HG03521 (cell line): ENCODE measurements at regions not wholly inside any gene's neighbourhood (a gene's known extent, or its start where the extent isn't known, plus 50 kb on each side); places are given as distances from the start of the nearest gene placed in this dataset.

Source experiments
- ATAC-seq: cut with Tn5 transposase; IDR thresholded peaks from one replicate; pipeline ENCODE4 v1.9.1; 2021; ENCODE audit warnings: mild to moderate bottlenecking, moderate library complexity; ENCODE audit not compliant: unreplicated experiment

GRCh38 chr12:102540815-102541385, 60.5 kb upstream of the IGF1 start:
- ATAC-seq = no peak

GRCh38 chr12:102539651-102540553, 59.5 kb upstream of the IGF1 start:
- ATAC-seq = no peak

GRCh38 chr12:102535306-102535705, 54.9 kb upstream of the IGF1 start:
- no peak for ATAC-seq

GRCh38 chr12:102534899-102535298, 54.5 kb upstream of the IGF1 start:
- no peak for ATAC-seq

- no peak for ATAC-seq
Observed at GRCh38 chr12:102533483-102534215, 53.3 kb upstream of the IGF1 start.
